ENCODE measurements at regions not wholly inside any gene's neighbourhood (a gene's known extent, or its start where the extent isn't known, plus 50 kb on each side); places are given as distances from the start of the nearest gene placed in this dataset.

GRCh38 chr13:82657471-82657870 lies 1224.8 kb downstream of the SLITRK1 start:
- no peaks in the 10 kb centered on the region for H3K36me3 ChIP-seq
- no peaks in the 10 kb centered on the region for H3K4me1 ChIP-seq
- DNase-seq (no peak), ATAC-seq (ENCODE audit: low FRiP score in 2 of 2) (no peak)
- WGBS, 2 donors, result 85 to 89% methylated on average over 3 of the region's 3 CpGs
- no peaks in the 10 kb centered on the region for H3K9me3 ChIP-seq
- H3K27ac ChIP-seq, result no peak overlapping the region
- TF ChIP-seq CTCF (IDR thresholded peaks at IDR 0.05), result no peak
- TF ChIP-seq POLR2A (IDR thresholded peaks at IDR 0.05), result no peak
- no peak for TF ChIP-seq EP300 (IDR thresholded peaks at IDR 0.05)
- no peak for TF ChIP-seq POLR2AphosphoS5 (IDR thresholded peaks at IDR 0.05)
- H3K27me3 ChIP-seq, result no peaks in the 10 kb centered on the region
- no peak overlapping the region for H3K4me3 ChIP-seq

GRCh38 chr13:82654861-82655855 lies 1227.1 kb downstream of the SLITRK1 start:
- ATAC-seq (ENCODE audit: low FRiP score in 2 of 2) (peak; percentile 81 to 95), DNase-seq (peak; percentile 34 to 43)
- Histone ChIP-seq H3K36me3 (no peaks in the 10 kb centered on the region), H3K4me1 (no peaks in the 10 kb centered on the region), H3K27ac (peak overlapping the region in 3 of 4 donors; percentile 10 to 65 (median 41)), H3K27me3 (no peaks in the 10 kb centered on the region), H3K9me3 (no peaks in the 10 kb centered on the region), H3K4me3 (peak overlapping the region in 2 of 4 donors; percentile 18 to 22)
- WGBS, 2 donors, result 74 to 77% methylated on average over 10 to 16 of the region's 16 CpGs
- TF ChIP-seq POLR2AphosphoS5 (IDR thresholded peaks at IDR 0.05), result peak in 1 of 2 donors; percentile 37
- TF ChIP-seq CTCF (IDR thresholded peaks at IDR 0.05), result no peak

GRCh38 chr13:82654143-82654542 lies 1228.1 kb downstream of the SLITRK1 start:
- no peaks in the 10 kb centered on the region for H3K27me3 ChIP-seq
- TF ChIP-seq CTCF (IDR thresholded peaks at IDR 0.05) (no peak), POLR2A (IDR thresholded peaks at IDR 0.05) (no peak), EP300 (IDR thresholded peaks at IDR 0.05) (no peak)
- no peaks in the 10 kb centered on the region for H3K36me3 ChIP-seq
- no peak for DNase-seq
- no peak overlapping the region for H3K27ac ChIP-seq
- ATAC-seq (ENCODE audit: low FRiP score in 2 of 2), result no peak
- H3K4me1 ChIP-seq, result no peaks in the 10 kb centered on the region
- WGBS, 2 donors, result 53 to 68% methylated on average over 1 of the region's 1 CpG
- no peak overlapping the region for H3K4me3 ChIP-seq
- H3K9me3 ChIP-seq, result no peaks in the 10 kb centered on the region

GRCh38 chr13:82647540-82647939 lies 1234.7 kb downstream of the SLITRK1 start:
- Histone ChIP-seq H3K27ac (no peak overlapping the region), H3K27me3 (no peaks in the 10 kb centered on the region), H3K4me1 (no peaks in the 10 kb centered on the region), H3K4me3 (no peak overlapping the region), H3K36me3 (no peaks in the 10 kb centered on the region), H3K9me3 (no peaks in the 10 kb centered on the region)
- WGBS, 2 donors, result 96 to 100% methylated on average over 1 of the region's 1 CpG
- no peak for ATAC-seq (ENCODE audit: low FRiP score in 2 of 2)
- no peak for DNase-seq
- TF ChIP-seq POLR2AphosphoS5 (IDR thresholded peaks at IDR 0.05) (no peak), CTCF (IDR thresholded peaks at IDR 0.05) (no peak), POLR2A (IDR thresholded peaks at IDR 0.05) (no peak), EP300 (IDR thresholded peaks at IDR 0.05) (no peak)

GRCh38 chr13:82636119-82636518 lies 1246.2 kb downstream of the SLITRK1 start:
- H3K9me3 ChIP-seq, result no peaks in the 10 kb centered on the region
- no peak overlapping the region for H3K27ac ChIP-seq

More at GRCh38 chr13:82636119-82636518, 1246.2 kb downstream of the SLITRK1 start:
- 86 to 96% methylated on average over 1 of the region's 1 CpG for WGBS, 2 donors
- no peak for DNase-seq
- TF ChIP-seq CTCF (IDR thresholded peaks at IDR 0.05) (no peak), EP300 (IDR thresholded peaks at IDR 0.05) (no peak), POLR2A (IDR thresholded peaks at IDR 0.05) (no peak)
- Histone ChIP-seq H3K4me3 (no peak overlapping the region), H3K27me3 (no peaks in the 10 kb centered on the region), H3K36me3 (no peaks in the 10 kb centered on the region), H3K4me1 (no peaks in the 10 kb centered on the region)
- no peak for ATAC-seq (ENCODE audit: low FRiP score in 2 of 2)

Measured in upper lobe of left lung (tissue), 6 donors.